ENCODE measurements at regions not wholly inside any gene's neighbourhood (a gene's known extent, or its start where the extent isn't known, plus 50 kb on each side); places are given as distances from the start of the nearest gene placed in this dataset.

DNA sequence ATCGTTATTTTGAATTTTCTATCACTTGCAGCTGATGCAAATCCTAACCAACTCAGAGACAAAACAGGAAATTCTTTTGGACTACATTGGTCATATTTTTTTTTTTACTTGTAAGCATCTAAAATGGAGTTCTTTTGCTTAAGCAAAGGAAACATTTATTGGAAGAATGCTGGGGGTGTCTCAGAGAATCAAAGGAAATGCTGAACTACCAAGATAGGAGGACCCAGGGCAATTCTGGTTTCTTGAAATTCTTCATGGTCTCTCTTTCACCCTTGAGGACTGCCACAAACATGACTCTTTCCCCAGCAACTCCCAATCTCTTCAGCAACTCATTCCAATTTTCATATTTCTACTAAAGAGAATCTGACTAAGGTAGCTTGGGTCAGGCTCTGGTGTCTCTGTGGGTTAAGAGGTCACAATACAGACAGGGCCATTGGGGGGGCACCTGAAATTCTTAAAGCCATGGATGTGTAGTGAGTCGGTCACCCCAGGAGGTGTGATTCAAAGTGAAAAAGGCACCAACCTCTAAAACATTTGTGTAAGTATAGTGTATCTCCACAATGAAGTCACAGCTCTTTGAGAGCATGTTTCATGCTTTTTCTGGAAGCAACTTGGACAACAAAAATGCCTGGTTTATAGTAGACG, 171.1 kb upstream of the FGGY start:
- TF ChIP-seq TCF7L2 (IDR thresholded peaks at IDR 0.05; ENCODE audit: low read depth, low read length), result no peak
- no peak for TF ChIP-seq SIN3A (IDR thresholded peaks at IDR 0.05; ENCODE audit: borderline replicate concordance, insufficient read depth, low read depth, low read length)
- no peak for TF ChIP-seq POLR2AphosphoS5 (IDR thresholded peaks at IDR 0.05; ENCODE audit: low read depth, low read length)
- TF ChIP-seq, protein P1, sequence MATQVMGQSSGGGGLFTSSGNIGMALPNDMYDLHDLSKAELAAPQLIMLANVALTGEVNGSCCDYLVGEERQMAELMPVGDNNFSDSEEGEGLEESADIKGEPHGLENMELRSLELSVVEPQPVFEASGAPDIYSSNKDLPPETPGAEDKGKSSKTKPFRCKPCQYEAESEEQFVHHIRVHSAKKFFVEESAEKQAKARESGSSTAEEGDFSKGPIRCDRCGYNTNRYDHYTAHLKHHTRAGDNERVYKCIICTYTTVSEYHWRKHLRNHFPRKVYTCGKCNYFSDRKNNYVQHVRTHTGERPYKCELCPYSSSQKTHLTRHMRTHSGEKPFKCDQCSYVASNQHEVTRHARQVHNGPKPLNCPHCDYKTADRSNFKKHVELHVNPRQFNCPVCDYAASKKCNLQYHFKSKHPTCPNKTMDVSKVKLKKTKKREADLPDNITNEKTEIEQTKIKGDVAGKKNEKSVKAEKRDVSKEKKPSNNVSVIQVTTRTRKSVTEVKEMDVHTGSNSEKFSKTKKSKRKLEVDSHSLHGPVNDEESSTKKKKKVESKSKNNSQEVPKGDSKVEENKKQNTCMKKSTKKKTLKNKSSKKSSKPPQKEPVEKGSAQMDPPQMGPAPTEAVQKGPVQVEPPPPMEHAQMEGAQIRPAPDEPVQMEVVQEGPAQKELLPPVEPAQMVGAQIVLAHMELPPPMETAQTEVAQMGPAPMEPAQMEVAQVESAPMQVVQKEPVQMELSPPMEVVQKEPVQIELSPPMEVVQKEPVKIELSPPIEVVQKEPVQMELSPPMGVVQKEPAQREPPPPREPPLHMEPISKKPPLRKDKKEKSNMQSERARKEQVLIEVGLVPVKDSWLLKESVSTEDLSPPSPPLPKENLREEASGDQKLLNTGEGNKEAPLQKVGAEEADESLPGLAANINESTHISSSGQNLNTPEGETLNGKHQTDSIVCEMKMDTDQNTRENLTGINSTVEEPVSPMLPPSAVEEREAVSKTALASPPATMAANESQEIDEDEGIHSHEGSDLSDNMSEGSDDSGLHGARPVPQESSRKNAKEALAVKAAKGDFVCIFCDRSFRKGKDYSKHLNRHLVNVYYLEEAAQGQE (IDR thresholded peaks at IDR 0.05; ENCODE audit: insufficient read depth in 1 of 2, low read depth in 2 of 2, low read length in 1 of 2), result no peak
- CTCF ChIA-PET, result no interaction called here
- no peaks in the 10 kb centered on the region for H3K4me1 ChIP-seq (ENCODE audit: control insufficient read depth, insufficient read depth, low read length)
- ATAC-seq (no peak), DNase-seq (ENCODE audit: low read depth, low spot score) (no peak)
- H3K36me3 ChIP-seq (ENCODE audit: control insufficient read depth, insufficient read depth, low read length), result no peaks in the 10 kb centered on the region
- H3K9me3 ChIP-seq (ENCODE audit: control insufficient read depth, insufficient read depth, low read depth, low read length), result no peaks in the 10 kb centered on the region
- no peak overlapping the region for H3K27ac ChIP-seq (ENCODE audit: low read length)
- H3K27me3 ChIP-seq (ENCODE audit: control insufficient read depth, insufficient read depth, low read length), result no peaks in the 10 kb centered on the region
- no TSS peak for BruUV-seq (replicated peaks)
- in situ Hi-C loops (cut with HindIII; ENCODE audit: low pct_unique_long_range_greater_than_20kb, low sequenced_read_pairs) (no loop called here), intact Hi-C loops (cut with micrococcal nuclease; ENCODE audit: unreplicated experiment) (no loop called here)
- H3K4me3 ChIP-seq (ENCODE audit: low read depth in 2 of 2, low read length in 2 of 2), result no peak overlapping the region
- POLR2A ChIA-PET, result no interaction called here

DNA sequence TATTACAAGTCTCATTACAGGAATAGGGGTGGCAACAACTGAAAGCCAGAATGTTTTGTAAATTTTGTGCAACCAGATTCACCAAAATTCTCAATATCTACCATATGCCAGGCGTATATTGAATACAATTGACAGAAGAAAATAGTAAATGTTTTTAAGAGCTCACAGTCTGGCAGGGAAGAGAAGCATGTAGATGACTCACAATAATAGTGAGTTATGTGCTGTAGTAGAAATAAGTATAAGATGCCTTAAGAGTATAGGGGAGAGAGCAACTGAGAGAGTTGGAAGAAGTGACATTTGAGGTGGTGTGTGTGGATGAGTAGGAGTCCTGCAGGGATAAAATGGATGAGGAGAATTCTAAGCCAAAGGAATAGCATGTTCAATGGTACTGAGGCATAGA, 170.5 kb upstream of the FGGY start:
- intact Hi-C loops (cut with micrococcal nuclease; ENCODE audit: unreplicated experiment), result no loop called here
- Histone ChIP-seq H3K27ac (ENCODE audit: low read length) (no peak overlapping the region), H3K36me3 (ENCODE audit: control insufficient read depth, insufficient read depth, low read length) (no peaks in the 10 kb centered on the region), H3K4me1 (ENCODE audit: control insufficient read depth, insufficient read depth, low read length) (no peaks in the 10 kb centered on the region), H3K4me3 (ENCODE audit: low read depth in 2 of 2, low read length in 2 of 2) (no peak overlapping the region), H3K9me3 (ENCODE audit: control insufficient read depth, insufficient read depth, low read depth, low read length) (no peaks in the 10 kb centered on the region), H3K27me3 (ENCODE audit: control insufficient read depth, insufficient read depth, low read length) (no peaks in the 10 kb centered on the region)
- DNase-seq (ENCODE audit: low read depth, low spot score) (no peak), ATAC-seq (no peak)
- BruUV-seq (replicated peaks), result no TSS peak
- in situ Hi-C loops (cut with HindIII; ENCODE audit: low pct_unique_long_range_greater_than_20kb, low sequenced_read_pairs), result no loop called here
- POLR2A ChIA-PET, result no interaction called here
- TF ChIP-seq TCF7L2 (IDR thresholded peaks at IDR 0.05; ENCODE audit: low read depth, low read length) (no peak), POLR2AphosphoS5 (IDR thresholded peaks at IDR 0.05; ENCODE audit: low read depth, low read length) (no peak), SIN3A (IDR thresholded peaks at IDR 0.05; ENCODE audit: borderline replicate concordance, insufficient read depth, low read depth, low read length) (no peak)
- TF ChIP-seq, protein P1 (IDR thresholded peaks at IDR 0.05; ENCODE audit: insufficient read depth in 1 of 2, low read depth in 2 of 2, low read length in 1 of 2), result no peak
- TF ChIP-seq, protein P2, sequence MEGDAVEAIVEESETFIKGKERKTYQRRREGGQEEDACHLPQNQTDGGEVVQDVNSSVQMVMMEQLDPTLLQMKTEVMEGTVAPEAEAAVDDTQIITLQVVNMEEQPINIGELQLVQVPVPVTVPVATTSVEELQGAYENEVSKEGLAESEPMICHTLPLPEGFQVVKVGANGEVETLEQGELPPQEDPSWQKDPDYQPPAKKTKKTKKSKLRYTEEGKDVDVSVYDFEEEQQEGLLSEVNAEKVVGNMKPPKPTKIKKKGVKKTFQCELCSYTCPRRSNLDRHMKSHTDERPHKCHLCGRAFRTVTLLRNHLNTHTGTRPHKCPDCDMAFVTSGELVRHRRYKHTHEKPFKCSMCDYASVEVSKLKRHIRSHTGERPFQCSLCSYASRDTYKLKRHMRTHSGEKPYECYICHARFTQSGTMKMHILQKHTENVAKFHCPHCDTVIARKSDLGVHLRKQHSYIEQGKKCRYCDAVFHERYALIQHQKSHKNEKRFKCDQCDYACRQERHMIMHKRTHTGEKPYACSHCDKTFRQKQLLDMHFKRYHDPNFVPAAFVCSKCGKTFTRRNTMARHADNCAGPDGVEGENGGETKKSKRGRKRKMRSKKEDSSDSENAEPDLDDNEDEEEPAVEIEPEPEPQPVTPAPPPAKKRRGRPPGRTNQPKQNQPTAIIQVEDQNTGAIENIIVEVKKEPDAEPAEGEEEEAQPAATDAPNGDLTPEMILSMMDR (IDR thresholded peaks at IDR 0.05), result no peak
- CTCF ChIA-PET, result no interaction called here
